HFFc6 (cell line): ENCODE measurements at regions not wholly inside any gene's neighbourhood (a gene's known extent, or its start where the extent isn't known, plus 50 kb on each side); places are given as distances from the start of the nearest gene placed in this dataset.

Source experiments
- DNase-seq: peaks from one replicate; pipeline ENCODE4 v3.0.0-alpha.2; 2018
- H3K27ac Mint-ChIP-seq: 2 replicates; pipeline ENCODE4 v1.8.0; 2020; ENCODE audit warnings: mild to moderate bottlenecking, mixed read lengths
- H3K27me3 Mint-ChIP-seq: 2 replicates; pipeline ENCODE4 v1.8.0; 2021; ENCODE audit warnings: mild to moderate bottlenecking, moderate library complexity, mixed read lengths; ENCODE audit not compliant: insufficient read depth
- H3K36me3 Mint-ChIP-seq: 2 replicates; pipeline ENCODE4 v1.8.0; 2021; ENCODE audit warnings: low read depth, mixed read lengths
- H3K4me1 Mint-ChIP-seq: 2 replicates; pipeline ENCODE4 v1.8.0; 2020; ENCODE audit warnings: low read depth, mixed read lengths
- H3K4me3 Mint-ChIP-seq: 2 replicates; pipeline ENCODE4 v1.8.0; 2020; ENCODE audit warnings: mild to moderate bottlenecking, moderate library complexity, mixed read lengths
- H3K9me3 Mint-ChIP-seq: 2 replicates; pipeline ENCODE4 v1.8.0; 2020; ENCODE audit warnings: mild to moderate bottlenecking, mixed read lengths
- TF ChIP-seq, protein P1 (sequence below): fragments of 200-600 bp; sonication (generic); IDR thresholded peaks from 2 replicates; pipeline ENCODE4 v1.5.0; 2021; ENCODE audit warnings: antibody characterized with exemption, mild to moderate bottlenecking

- Mint-ChIP-seq H3K4me3 (no peak overlapping the region), H3K4me1 (no peaks in the 10 kb centered on the region), H3K36me3 (no peaks in the 10 kb centered on the region), H3K27ac (no peak overlapping the region), H3K9me3 (no peaks in the 10 kb centered on the region), H3K27me3 (peaks cover 24% of the 10 kb centered on the region)
- TF ChIP-seq, protein P1, sequence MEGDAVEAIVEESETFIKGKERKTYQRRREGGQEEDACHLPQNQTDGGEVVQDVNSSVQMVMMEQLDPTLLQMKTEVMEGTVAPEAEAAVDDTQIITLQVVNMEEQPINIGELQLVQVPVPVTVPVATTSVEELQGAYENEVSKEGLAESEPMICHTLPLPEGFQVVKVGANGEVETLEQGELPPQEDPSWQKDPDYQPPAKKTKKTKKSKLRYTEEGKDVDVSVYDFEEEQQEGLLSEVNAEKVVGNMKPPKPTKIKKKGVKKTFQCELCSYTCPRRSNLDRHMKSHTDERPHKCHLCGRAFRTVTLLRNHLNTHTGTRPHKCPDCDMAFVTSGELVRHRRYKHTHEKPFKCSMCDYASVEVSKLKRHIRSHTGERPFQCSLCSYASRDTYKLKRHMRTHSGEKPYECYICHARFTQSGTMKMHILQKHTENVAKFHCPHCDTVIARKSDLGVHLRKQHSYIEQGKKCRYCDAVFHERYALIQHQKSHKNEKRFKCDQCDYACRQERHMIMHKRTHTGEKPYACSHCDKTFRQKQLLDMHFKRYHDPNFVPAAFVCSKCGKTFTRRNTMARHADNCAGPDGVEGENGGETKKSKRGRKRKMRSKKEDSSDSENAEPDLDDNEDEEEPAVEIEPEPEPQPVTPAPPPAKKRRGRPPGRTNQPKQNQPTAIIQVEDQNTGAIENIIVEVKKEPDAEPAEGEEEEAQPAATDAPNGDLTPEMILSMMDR, result no peak
- no peak for DNase-seq
These were observed 329.5 kb downstream of the MIAT start for GRCh38 chr22:26986884-26987283.

- TF ChIP-seq, protein P1, result no peak
- H3K27ac Mint-ChIP-seq, result no peak overlapping the region
- H3K36me3 Mint-ChIP-seq, result no peaks in the 10 kb centered on the region
- no peaks in the 10 kb centered on the region for H3K9me3 Mint-ChIP-seq
- H3K27me3 Mint-ChIP-seq, result peaks cover 18% of the 10 kb centered on the region
- H3K4me3 Mint-ChIP-seq, result no peak overlapping the region
- H3K4me1 Mint-ChIP-seq, result no peaks in the 10 kb centered on the region
- no peak for DNase-seq
These were observed 333.3 kb downstream of the MIAT start for GRCh38 chr22:26990503-26991189.

GRCh38 chr22:26992556-26992955 lies 335.2 kb downstream of the MIAT start:
- Mint-ChIP-seq H3K36me3 (no peaks in the 10 kb centered on the region), H3K27me3 (peaks cover 23% of the 10 kb centered on the region), H3K27ac (no peak overlapping the region), H3K4me3 (no peak overlapping the region), H3K4me1 (no peaks in the 10 kb centered on the region), H3K9me3 (no peaks in the 10 kb centered on the region)
- TF ChIP-seq, protein P1, result no peak
- DNase-seq, result no peak

DNA sequence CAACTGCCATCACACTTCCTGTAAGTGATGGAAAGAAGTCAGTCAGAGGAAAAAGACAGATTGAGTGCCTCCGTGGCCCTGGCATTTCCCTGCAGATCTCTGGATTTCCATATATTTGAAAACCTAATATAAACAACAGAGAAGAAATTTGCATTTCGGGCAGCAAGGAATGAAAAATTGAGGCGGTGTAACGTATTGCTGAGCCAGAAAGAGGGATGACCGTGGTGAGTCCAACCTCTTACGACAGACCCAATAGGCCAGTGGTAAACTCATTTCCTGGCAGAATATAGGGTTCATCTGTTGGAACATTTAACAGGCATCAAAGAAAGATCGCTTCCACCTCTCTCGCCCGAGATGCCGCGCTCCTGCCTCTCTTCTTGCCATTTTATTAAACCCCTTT lies 336.5 kb downstream of the MIAT start:
- no peak overlapping the region for H3K27ac Mint-ChIP-seq
- DNase-seq, result no peak
- TF ChIP-seq, protein P1, result no peak
- no peak overlapping the region for H3K4me3 Mint-ChIP-seq
- peaks cover 23% of the 10 kb centered on the region for H3K27me3 Mint-ChIP-seq
- no peaks in the 10 kb centered on the region for H3K9me3 Mint-ChIP-seq
- no peaks in the 10 kb centered on the region for H3K4me1 Mint-ChIP-seq
- no peaks in the 10 kb centered on the region for H3K36me3 Mint-ChIP-seq

- Mint-ChIP-seq H3K27me3 (peaks cover 25% of the 10 kb centered on the region), H3K9me3 (no peaks in the 10 kb centered on the region), H3K4me1 (no peaks in the 10 kb centered on the region), H3K4me3 (no peak overlapping the region), H3K36me3 (no peaks in the 10 kb centered on the region), H3K27ac (no peak overlapping the region)
- no peak for DNase-seq
- TF ChIP-seq, protein P1, result no peak
These were observed 337.4 kb downstream of the MIAT start for GRCh38 chr22:26994801-26995200.
